Hepatocyte (in vitro differentiated cells): ENCODE measurements at regions not wholly inside any gene's neighbourhood (a gene's known extent, or its start where the extent isn't known, plus 50 kb on each side); places are given as distances from the start of the nearest gene placed in this dataset.

Source experiments
- DNase-seq: peaks from one replicate; pipeline ENCODE4 v3.0.0-alpha.2; 2016; ENCODE audit warnings: low spot score
- H2AFZ ChIP-seq: fragments of 200-600 bp; sonication (generic); 2 replicates; pipeline ENCODE4 v1.6.0; 2016; ENCODE audit warnings: antibody characterized with exemption, mild to moderate bottlenecking
- H3K27ac ChIP-seq: fragments of 200-600 bp; sonication (generic); 2 replicates; pipeline ENCODE4 v1.5.1; 2016; ENCODE audit warnings: mild to moderate bottlenecking
- H3K27me3 ChIP-seq: fragments of 200-600 bp; sonication (generic); 2 replicates; pipeline ENCODE4 v1.6.1; 2016
- H3K36me3 ChIP-seq: fragments of 200-600 bp; sonication (generic); replicated peaks from 2 replicates; pipeline ENCODE4 v1.5.1; 2016; ENCODE audit warnings: low read depth; ENCODE audit not compliant: insufficient read depth
- H3K4me1 ChIP-seq: fragments of 200-600 bp; sonication (generic); 2 replicates; pipeline ENCODE4 v1.5.1; 2016; ENCODE audit warnings: mild to moderate bottlenecking, moderate library complexity; ENCODE audit not compliant: insufficient read depth
- H3K4me2 ChIP-seq: fragments of 200-600 bp; sonication (generic); 2 replicates; pipeline ENCODE4 v1.6.0; 2016
- H3K4me3 ChIP-seq: fragments of 200-600 bp; sonication (generic); 2 replicates; pipeline ENCODE4 v1.5.1; 2016; ENCODE audit warnings: mild to moderate bottlenecking
- H3K79me2 ChIP-seq: fragments of 200-600 bp; sonication (generic); 2 replicates; pipeline ENCODE4 v1.6.0; 2017; ENCODE audit warnings: mild to moderate bottlenecking
- H3K9me2 ChIP-seq: fragments of 200-600 bp; sonication (generic); replicated peaks from 2 replicates; pipeline ENCODE4 v1.6.0; 2017; ENCODE audit warnings: mild to moderate bottlenecking; ENCODE audit not compliant: insufficient read depth
- H3K9me3 ChIP-seq: fragments of 200-600 bp; sonication (generic); 2 replicates; pipeline ENCODE4 v1.5.1; 2016; ENCODE audit warnings: low read depth, mild to moderate bottlenecking
- H4K20me1 ChIP-seq: fragments of 200-600 bp; sonication (generic); 2 replicates; pipeline ENCODE4 v1.6.0; 2016; ENCODE audit warnings: mild to moderate bottlenecking; ENCODE audit not compliant: insufficient read depth, poor library complexity, severe bottlenecking
- EZH2 ChIP-seq: fragments of 200-600 bp; sonication (generic); IDR thresholded peaks from 2 replicates; pipeline ENCODE4 v1.6.1; 2016; ENCODE audit warnings: antibody characterized with exemption, mild to moderate bottlenecking, borderline replicate concordance
- EZH2phosphoT487 ChIP-seq: fragments of 200-600 bp; sonication (generic); IDR thresholded peaks from one replicate; pipeline ENCODE4 v1.6.1; 2018; ENCODE audit warnings: antibody characterized with exemption, mild to moderate bottlenecking, low read depth, moderate library complexity; ENCODE audit not compliant: unreplicated experiment, severe bottlenecking
- WGBS: methylation state at CpG from one replicate; pipeline ENCODE4 v1.1.6; 2016; ENCODE audit warnings: low lambda C conversion rate; ENCODE audit errors: missing lambda C conversion rate; 5-methylcytosine and 5-hydroxymethylcytosine counted together
- TF ChIP-seq, protein P1 (sequence below): fragments of 200-600 bp; sonication (generic); IDR thresholded peaks from 2 replicates; pipeline ENCODE4 v1.5.1; 2016; ENCODE audit warnings: antibody characterized with exemption, mild to moderate bottlenecking; ENCODE audit not compliant: poor library complexity

DNA sequence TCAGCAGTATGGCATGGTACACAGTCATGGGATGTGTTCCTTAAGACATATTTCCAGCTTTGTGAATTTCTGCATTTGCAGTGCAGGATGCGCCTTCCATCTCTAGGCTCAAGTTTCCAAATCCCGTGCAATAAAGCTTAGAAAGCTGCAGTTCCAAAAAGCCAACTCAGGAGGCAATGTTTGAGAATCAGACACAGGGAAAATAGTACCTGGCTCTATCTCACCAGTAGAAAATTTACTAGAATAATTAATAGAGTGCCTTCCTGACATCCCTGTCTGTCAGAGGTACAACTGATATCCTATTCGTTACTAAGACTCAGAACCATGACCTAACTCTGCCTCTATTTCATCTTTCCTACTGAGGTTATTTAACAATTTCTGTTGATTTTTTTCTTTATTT is 1333.0 kb downstream of the PCDH19 start:
- no peak for DNase-seq
- Histone ChIP-seq H3K9me3 (no peaks in the 10 kb centered on the region), H3K27me3 (no peaks in the 10 kb centered on the region), H3K79me2 (no peaks in the 10 kb centered on the region), H2AFZ (no peak overlapping the region), H3K4me3 (no peak overlapping the region), H3K9me2 (no peaks in the 10 kb centered on the region), H3K36me3 (no peaks in the 10 kb centered on the region), H4K20me1 (no peaks in the 10 kb centered on the region), H3K4me2 (no peak overlapping the region), H3K4me1 (no peaks in the 10 kb centered on the region), H3K27ac (no peak overlapping the region)
- whole genome bisulfite sequencing = 94% methylated on average over 3 of the region's 3 CpGs
- TF ChIP-seq, protein P1, sequence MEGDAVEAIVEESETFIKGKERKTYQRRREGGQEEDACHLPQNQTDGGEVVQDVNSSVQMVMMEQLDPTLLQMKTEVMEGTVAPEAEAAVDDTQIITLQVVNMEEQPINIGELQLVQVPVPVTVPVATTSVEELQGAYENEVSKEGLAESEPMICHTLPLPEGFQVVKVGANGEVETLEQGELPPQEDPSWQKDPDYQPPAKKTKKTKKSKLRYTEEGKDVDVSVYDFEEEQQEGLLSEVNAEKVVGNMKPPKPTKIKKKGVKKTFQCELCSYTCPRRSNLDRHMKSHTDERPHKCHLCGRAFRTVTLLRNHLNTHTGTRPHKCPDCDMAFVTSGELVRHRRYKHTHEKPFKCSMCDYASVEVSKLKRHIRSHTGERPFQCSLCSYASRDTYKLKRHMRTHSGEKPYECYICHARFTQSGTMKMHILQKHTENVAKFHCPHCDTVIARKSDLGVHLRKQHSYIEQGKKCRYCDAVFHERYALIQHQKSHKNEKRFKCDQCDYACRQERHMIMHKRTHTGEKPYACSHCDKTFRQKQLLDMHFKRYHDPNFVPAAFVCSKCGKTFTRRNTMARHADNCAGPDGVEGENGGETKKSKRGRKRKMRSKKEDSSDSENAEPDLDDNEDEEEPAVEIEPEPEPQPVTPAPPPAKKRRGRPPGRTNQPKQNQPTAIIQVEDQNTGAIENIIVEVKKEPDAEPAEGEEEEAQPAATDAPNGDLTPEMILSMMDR = no peak
- TF ChIP-seq EZH2phosphoT487 (no peak), EZH2 (no peak)

- no peaks in the 10 kb centered on the region for H3K9me2 ChIP-seq
- no peak overlapping the region for H3K27ac ChIP-seq
- no peaks in the 10 kb centered on the region for H3K4me1 ChIP-seq
- no peak overlapping the region for H2AFZ ChIP-seq
- no peak overlapping the region for H3K4me3 ChIP-seq
- H4K20me1 ChIP-seq = no peaks in the 10 kb centered on the region
- DNase-seq = no peak
- no peaks in the 10 kb centered on the region for H3K79me2 ChIP-seq
- no peaks in the 10 kb centered on the region for H3K9me3 ChIP-seq
- WGBS = 86% methylated on average over 1 of the region's 1 CpG
- no peak overlapping the region for H3K4me2 ChIP-seq
- TF ChIP-seq, protein P1 = no peak
- TF ChIP-seq EZH2phosphoT487 (no peak), EZH2 (no peak)
- H3K36me3 ChIP-seq = no peaks in the 10 kb centered on the region
- H3K27me3 ChIP-seq = no peaks in the 10 kb centered on the region
These were observed 1336.5 kb downstream of the PCDH19 start for GRCh38 chrX:99073551-99073950.

DNA sequence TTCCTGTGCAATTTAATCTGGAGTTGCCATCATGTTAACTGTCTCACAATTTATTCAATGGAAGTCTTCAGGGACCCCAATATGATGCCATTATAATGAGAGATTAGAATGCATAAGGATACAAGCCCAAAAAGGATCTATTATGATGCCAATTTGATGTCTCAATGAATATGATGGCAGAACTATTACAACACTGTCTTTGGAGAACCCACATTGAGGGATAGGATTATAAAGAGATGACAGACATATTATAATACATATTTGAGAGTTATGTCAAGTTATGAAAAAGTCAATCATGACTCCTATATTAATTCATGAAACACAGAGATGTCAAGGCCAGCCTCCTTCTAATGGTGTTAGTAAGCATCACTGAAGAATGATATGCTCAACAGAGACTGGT is 1358.4 kb downstream of the PCDH19 start:
- Histone ChIP-seq H4K20me1 (no peaks in the 10 kb centered on the region), H3K9me2 (no peaks in the 10 kb centered on the region), H3K4me3 (no peak overlapping the region), H3K36me3 (no peaks in the 10 kb centered on the region), H3K9me3 (no peaks in the 10 kb centered on the region), H3K4me1 (no peaks in the 10 kb centered on the region), H2AFZ (no peak overlapping the region), H3K79me2 (no peaks in the 10 kb centered on the region), H3K4me2 (no peak overlapping the region), H3K27me3 (no peaks in the 10 kb centered on the region), H3K27ac (no peak overlapping the region)
- TF ChIP-seq, protein P1 = no peak
- TF ChIP-seq EZH2phosphoT487 (no peak), EZH2 (no peak)
- no peak for DNase-seq

- Histone ChIP-seq H3K27ac (no peak overlapping the region), H3K36me3 (no peaks in the 10 kb centered on the region), H2AFZ (no peak overlapping the region), H3K4me1 (no peaks in the 10 kb centered on the region), H3K4me2 (no peak overlapping the region), H4K20me1 (no peaks in the 10 kb centered on the region), H3K9me2 (no peaks in the 10 kb centered on the region), H3K79me2 (no peaks in the 10 kb centered on the region), H3K9me3 (no peaks in the 10 kb centered on the region), H3K4me3 (no peak overlapping the region), H3K27me3 (no peaks in the 10 kb centered on the region)
- WGBS = 92% methylated on average over 1 of the region's 1 CpG
- TF ChIP-seq EZH2phosphoT487 = no peak
- TF ChIP-seq EZH2 = no peak
- TF ChIP-seq, protein P1 = no peak
- no peak for DNase-seq
These were observed 1376.7 kb downstream of the PCDH19 start for GRCh38 chrX:99033226-99033901.
